Epithelial cell of proximal tubule (primary cell): ENCODE measurements at regions not wholly inside any gene's neighbourhood (a gene's known extent, or its start where the extent isn't known, plus 50 kb on each side); places are given as distances from the start of the nearest gene placed in this dataset.

Source experiments
- DNase-seq: peaks from one replicate; pipeline ENCODE4 v3.0.0-alpha.2; 2011; ENCODE audit warnings: low read depth
- H3K4me3 ChIP-seq: 2 replicates; pipeline ENCODE4 v1.5.1; 2011; ENCODE audit warnings: low read depth, mild to moderate bottlenecking, low read length
- TF ChIP-seq, protein P1 (sequence below): conservative IDR thresholded peaks from 2 replicates; pipeline ENCODE4 v1.5.1; 2012; ENCODE audit warnings: low read depth, mild to moderate bottlenecking, low read length

DNA sequence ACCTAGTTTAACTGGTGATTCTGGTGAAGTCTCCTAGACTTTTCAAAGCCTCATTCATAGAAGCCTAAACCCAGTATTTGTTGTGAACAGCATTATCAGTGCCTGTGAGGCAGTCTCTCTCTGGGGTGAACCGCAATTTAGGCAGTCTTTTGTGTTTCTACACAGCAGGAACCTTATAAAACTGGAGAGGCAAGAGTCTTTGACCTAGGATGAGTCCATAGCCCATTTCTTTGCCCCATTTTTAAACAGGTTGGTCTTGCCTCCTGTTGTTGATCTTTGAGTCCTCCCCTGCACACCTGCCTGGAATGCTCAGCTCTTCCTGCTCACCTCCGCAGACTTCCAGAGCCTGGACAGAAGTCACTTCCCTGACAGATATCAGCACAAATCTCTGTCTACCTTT, 51.2 kb upstream of the NRP1 start:
- TF ChIP-seq, protein P1, sequence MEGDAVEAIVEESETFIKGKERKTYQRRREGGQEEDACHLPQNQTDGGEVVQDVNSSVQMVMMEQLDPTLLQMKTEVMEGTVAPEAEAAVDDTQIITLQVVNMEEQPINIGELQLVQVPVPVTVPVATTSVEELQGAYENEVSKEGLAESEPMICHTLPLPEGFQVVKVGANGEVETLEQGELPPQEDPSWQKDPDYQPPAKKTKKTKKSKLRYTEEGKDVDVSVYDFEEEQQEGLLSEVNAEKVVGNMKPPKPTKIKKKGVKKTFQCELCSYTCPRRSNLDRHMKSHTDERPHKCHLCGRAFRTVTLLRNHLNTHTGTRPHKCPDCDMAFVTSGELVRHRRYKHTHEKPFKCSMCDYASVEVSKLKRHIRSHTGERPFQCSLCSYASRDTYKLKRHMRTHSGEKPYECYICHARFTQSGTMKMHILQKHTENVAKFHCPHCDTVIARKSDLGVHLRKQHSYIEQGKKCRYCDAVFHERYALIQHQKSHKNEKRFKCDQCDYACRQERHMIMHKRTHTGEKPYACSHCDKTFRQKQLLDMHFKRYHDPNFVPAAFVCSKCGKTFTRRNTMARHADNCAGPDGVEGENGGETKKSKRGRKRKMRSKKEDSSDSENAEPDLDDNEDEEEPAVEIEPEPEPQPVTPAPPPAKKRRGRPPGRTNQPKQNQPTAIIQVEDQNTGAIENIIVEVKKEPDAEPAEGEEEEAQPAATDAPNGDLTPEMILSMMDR: no peak
- no peak overlapping the region for H3K4me3 ChIP-seq
- no peak for DNase-seq

DNA sequence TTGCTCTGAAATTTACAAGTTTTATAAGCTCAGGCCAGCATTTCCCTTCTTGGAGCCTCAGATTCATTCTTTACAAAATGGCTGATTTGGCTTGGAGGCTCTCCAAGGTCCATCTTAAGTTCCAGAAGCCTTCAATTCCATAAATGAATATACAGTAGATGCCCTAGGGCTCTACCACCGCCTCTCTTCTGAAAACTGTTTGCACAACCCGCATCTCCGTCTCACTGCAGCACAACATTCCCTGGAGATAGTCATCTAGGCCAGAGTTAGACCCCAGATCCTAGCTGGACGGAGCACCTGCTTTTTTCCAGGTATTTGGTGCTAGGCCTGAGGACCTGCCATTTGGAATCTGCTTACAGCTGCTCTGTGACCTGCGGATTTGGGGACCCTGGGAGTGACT, 50.5 kb upstream of the NRP1 start:
- TF ChIP-seq, protein P1: no peak
- DNase-seq: no peak
- H3K4me3 ChIP-seq: no peak overlapping the region
